ENCODE measurements at regions not wholly inside any gene's neighbourhood (a gene's known extent, or its start where the extent isn't known, plus 50 kb on each side); places are given as distances from the start of the nearest gene placed in this dataset.

DNA sequence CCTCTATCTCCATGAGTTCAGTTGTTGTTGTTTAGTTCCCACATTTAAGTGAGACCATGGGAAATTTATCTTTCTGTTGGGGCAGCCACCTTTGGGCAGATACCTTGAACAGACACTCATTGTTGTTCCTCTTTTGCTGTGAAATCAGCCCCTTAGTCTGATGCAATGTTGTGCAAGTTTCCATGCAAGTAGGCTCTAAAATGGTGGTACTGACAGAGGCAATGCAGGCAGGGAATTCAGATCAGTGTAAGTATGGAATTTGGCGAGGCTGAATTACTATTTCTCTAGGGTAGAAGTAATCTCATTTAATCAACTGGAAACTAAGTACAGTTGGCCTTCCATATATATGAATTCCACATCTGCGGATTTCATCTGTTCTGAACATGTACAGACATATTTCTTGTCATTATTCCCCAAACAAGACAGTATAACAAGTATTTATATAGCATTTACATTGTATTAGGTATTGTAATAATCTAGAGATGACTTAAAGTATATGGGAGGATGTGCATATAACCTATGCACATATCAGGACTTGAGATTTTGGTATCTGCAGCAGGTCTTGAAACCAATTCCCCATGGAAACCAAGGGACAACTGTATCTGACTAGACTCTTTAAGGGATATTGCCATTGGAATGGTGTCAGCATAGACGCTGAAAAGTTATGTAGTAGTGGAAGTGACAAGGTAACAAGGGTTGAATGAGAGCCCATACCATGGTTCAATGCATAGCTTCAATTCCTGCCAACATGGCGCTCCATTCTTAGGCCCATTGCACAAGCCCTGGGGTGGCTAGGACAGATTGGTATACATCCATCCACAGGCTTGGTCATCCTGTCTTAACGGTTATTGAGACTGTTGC lies 281.5 kb upstream of the HTR2A start:
- TF ChIP-seq CTCF (IDR thresholded peaks at IDR 0.05; ENCODE audit: low read depth, low read length) (no peak), POLR2A (IDR thresholded peaks at IDR 0.05; ENCODE audit: extremely low read depth, insufficient read length) (no peak)
- TF ChIP-seq, protein P1, sequence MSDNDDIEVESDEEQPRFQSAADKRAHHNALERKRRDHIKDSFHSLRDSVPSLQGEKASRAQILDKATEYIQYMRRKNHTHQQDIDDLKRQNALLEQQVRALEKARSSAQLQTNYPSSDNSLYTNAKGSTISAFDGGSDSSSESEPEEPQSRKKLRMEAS (IDR thresholded peaks at IDR 0.05; ENCODE audit: low read depth, low read length), result no peak

All from NB4 (cell line).